SK-N-SH treated with all-trans-retinoic acid at 6 μM for 48 hours (cell line): ENCODE measurements at regions not wholly inside any gene's neighbourhood (a gene's known extent, or its start where the extent isn't known, plus 50 kb on each side); places are given as distances from the start of the nearest gene placed in this dataset.
"Not testable (repeated sequence)": the region's sequence is repeated elsewhere in the genome, so short reads cannot be mapped to it uniquely, and the experiment has no call there.

Source experiments
- ATAC-seq: fragments of 200-7000 bp; cut with Tn5 transposase; 3 replicates; pipeline ENCODE4 v1.9.1; 2020; ENCODE audit warnings: mild to moderate bottlenecking, moderate library complexity
- ARNTL ChIP-seq: fragments of 450-650 bp; formaldehyde crosslinking; IDR thresholded peaks from 2 replicates; pipeline ENCODE4 v1.5.0; 2020; ENCODE audit warnings: low read depth, mild to moderate bottlenecking, moderate library complexity, borderline replicate concordance
- BACH2 ChIP-seq: fragments of 250-450 bp; sonication (Bioruptor Pico); IDR thresholded peaks from 2 replicates; pipeline ENCODE4 v1.9.0; 2021; ENCODE audit warnings: mild to moderate bottlenecking, borderline replicate concordance
- CREB5 ChIP-seq: fragments of 250-450 bp; sonication (Bioruptor Pico); IDR thresholded peaks from 2 replicates; pipeline ENCODE4 v1.5.1; 2020; ENCODE audit warnings: low read depth, mild to moderate bottlenecking, moderate library complexity
- CSDC2 ChIP-seq: fragments of 250-450 bp; sonication (Bioruptor Pico); IDR thresholded peaks from 2 replicates; pipeline ENCODE4 v1.5.0; 2020; ENCODE audit warnings: mild to moderate bottlenecking, moderate library complexity
- CSRNP3 ChIP-seq: fragments of 250-450 bp; sonication (Bioruptor Pico); IDR thresholded peaks from 2 replicates; pipeline ENCODE4 v1.5.1; 2021; ENCODE audit warnings: mild to moderate bottlenecking, moderate library complexity
- ESRRG ChIP-seq: fragments of 250-450 bp; sonication (Bioruptor Pico); IDR thresholded peaks from 2 replicates; pipeline ENCODE4 v1.6.1; 2021; ENCODE audit warnings: mild to moderate bottlenecking
- GLIS3 ChIP-seq: fragments of 250-450 bp; sonication (Bioruptor Pico); IDR thresholded peaks from 2 replicates; pipeline ENCODE4 v1.5.0; 2020; ENCODE audit warnings: mild to moderate bottlenecking, moderate library complexity
- ISL1 ChIP-seq: fragments of 250-450 bp; sonication (Bioruptor Pico); IDR thresholded peaks from 2 replicates; pipeline ENCODE4 v2.1.2; 2022; ENCODE audit warnings: mild to moderate bottlenecking, moderate library complexity
- PATZ1 ChIP-seq: fragments of 250-450 bp; sonication (Bioruptor Pico); IDR thresholded peaks from 2 replicates; pipeline ENCODE4 v1.8.0; 2020; ENCODE audit warnings: mild to moderate bottlenecking, moderate library complexity, borderline replicate concordance
- PPARA ChIP-seq: fragments of 250-450 bp; sonication (Bioruptor Pico); IDR thresholded peaks from 2 replicates; pipeline ENCODE4 v1.5.0; 2020; ENCODE audit warnings: mild to moderate bottlenecking, borderline replicate concordance
- RARB ChIP-seq: fragments of 250-450 bp; sonication (Bioruptor Pico); IDR thresholded peaks from 2 replicates; pipeline ENCODE4 v1.8.0; 2021; ENCODE audit warnings: mild to moderate bottlenecking, moderate library complexity
- SNAI2 ChIP-seq: fragments of 250-450 bp; sonication (Bioruptor Pico); IDR thresholded peaks from 2 replicates; pipeline ENCODE4 v1.5.0; 2020; ENCODE audit warnings: mild to moderate bottlenecking, moderate library complexity
- TOX ChIP-seq: fragments of 250-450 bp; sonication (Bioruptor Pico); IDR thresholded peaks from 2 replicates; pipeline ENCODE4 v1.8.0; 2021; ENCODE audit warnings: mild to moderate bottlenecking, moderate library complexity, borderline replicate concordance
- ZC3H10 ChIP-seq: fragments of 250-450 bp; sonication (Bioruptor Pico); IDR thresholded peaks from 2 replicates; pipeline ENCODE4 v1.5.1; 2021; ENCODE audit warnings: mild to moderate bottlenecking, moderate library complexity
- ZFP3 ChIP-seq: fragments of 250-450 bp; sonication (Bioruptor Pico); IDR thresholded peaks from 2 replicates; pipeline ENCODE4 v1.5.0; 2020; ENCODE audit warnings: mild to moderate bottlenecking, moderate library complexity
- ZFP30 ChIP-seq: fragments of 450-650 bp; formaldehyde crosslinking; IDR thresholded peaks from 2 replicates; pipeline ENCODE4 v1.5.0; 2022; ENCODE audit warnings: mild to moderate bottlenecking, moderate library complexity
- ZNF565 ChIP-seq: fragments of 450-650 bp; formaldehyde crosslinking; conservative IDR thresholded peaks from 2 replicates; pipeline ENCODE4 v1.5.0; 2020; ENCODE audit warnings: low read depth, mild to moderate bottlenecking, moderate library complexity
- ZNF70 ChIP-seq: fragments of 450-650 bp; formaldehyde crosslinking; IDR thresholded peaks from 2 replicates; pipeline ENCODE4 v1.5.0; 2020; ENCODE audit warnings: mild to moderate bottlenecking, moderate library complexity
- ZNF8 ChIP-seq: fragments of 450-650 bp; formaldehyde crosslinking; IDR thresholded peaks from 2 replicates; pipeline ENCODE4 v1.5.0; 2020; ENCODE audit warnings: mild to moderate bottlenecking, moderate library complexity
- TF ChIP-seq, protein P1 (sequence below): fragments of 250-450 bp; sonication (Bioruptor Pico); IDR thresholded peaks from 2 replicates; pipeline ENCODE4 v1.8.0; 2021; ENCODE audit warnings: low read depth, mild to moderate bottlenecking, moderate library complexity, borderline replicate concordance
- TF ChIP-seq, protein P2 (sequence below): fragments of 250-450 bp; sonication (Bioruptor Pico); IDR thresholded peaks from 2 replicates; pipeline ENCODE4 v1.5.0; 2020; ENCODE audit warnings: mild to moderate bottlenecking, moderate library complexity

DNA sequence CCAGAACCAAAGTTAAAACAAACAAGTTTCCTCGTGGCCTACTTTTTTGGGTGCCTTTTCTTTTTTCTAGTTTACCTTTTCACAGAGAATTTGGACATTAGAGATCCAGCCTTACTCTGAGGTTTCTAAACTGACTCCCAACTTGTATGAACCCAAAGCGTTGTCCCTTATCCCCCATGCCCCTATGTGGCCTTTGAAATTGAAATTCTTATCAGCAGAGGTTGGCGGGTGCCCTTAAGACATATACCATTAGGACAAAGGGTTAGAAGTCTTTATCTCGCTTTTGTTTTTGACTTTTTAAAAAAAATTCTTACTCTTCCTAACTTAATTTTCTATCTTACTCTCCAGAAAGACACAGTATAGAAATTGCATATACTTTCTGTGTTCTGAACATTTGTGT lies 76.3 kb upstream of the C7orf33 start:
- no peak for ATAC-seq
- no peak for TF ChIP-seq RARB (CRISPR knock-in tag)
- TF ChIP-seq ZNF70 (CRISPR knock-in tag): no peak
- TF ChIP-seq ZFP30 (CRISPR knock-in tag): no peak
- TF ChIP-seq CSRNP3 (CRISPR knock-in tag): no peak
- no peak for TF ChIP-seq ESRRG (CRISPR knock-in tag)
- no peak for TF ChIP-seq SNAI2 (CRISPR knock-in tag)
- TF ChIP-seq CSDC2 (CRISPR knock-in tag): no peak
- TF ChIP-seq, protein P1, sequence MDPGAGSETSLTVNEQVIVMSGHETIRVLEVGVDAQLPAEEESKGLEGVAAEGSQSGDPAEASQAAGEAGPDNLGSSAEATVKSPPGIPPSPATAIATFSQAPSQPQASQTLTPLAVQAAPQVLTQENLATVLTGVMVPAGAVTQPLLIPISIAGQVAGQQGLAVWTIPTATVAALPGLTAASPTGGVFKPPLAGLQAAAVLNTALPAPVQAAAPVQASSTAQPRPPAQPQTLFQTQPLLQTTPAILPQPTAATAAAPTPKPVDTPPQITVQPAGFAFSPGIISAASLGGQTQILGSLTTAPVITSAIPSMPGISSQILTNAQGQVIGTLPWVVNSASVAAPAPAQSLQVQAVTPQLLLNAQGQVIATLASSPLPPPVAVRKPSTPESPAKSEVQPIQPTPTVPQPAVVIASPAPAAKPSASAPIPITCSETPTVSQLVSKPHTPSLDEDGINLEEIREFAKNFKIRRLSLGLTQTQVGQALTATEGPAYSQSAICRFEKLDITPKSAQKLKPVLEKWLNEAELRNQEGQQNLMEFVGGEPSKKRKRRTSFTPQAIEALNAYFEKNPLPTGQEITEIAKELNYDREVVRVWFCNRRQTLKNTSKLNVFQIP: no peak
- no peak for TF ChIP-seq ZFP3 (CRISPR knock-in tag)
- TF ChIP-seq PATZ1: no peak
- TF ChIP-seq BACH2 (CRISPR knock-in tag): no peak

- ATAC-seq: no peak
- no peak for TF ChIP-seq PATZ1
- TF ChIP-seq BACH2 (CRISPR knock-in tag): no peak
- no peak for TF ChIP-seq ZFP3 (CRISPR knock-in tag)
- TF ChIP-seq GLIS3: no peak
- TF ChIP-seq ZNF70 (CRISPR knock-in tag): no peak
- TF ChIP-seq ARNTL: no peak
- no peak for TF ChIP-seq TOX
- TF ChIP-seq SNAI2 (CRISPR knock-in tag): no peak
- TF ChIP-seq ZFP30 (CRISPR knock-in tag): no peak
Measured at GRCh38 chr7:148515237-148515636, 75.3 kb upstream of the C7orf33 start.

GRCh38 chr7:148515728-148516695 lies 74.6 kb upstream of the C7orf33 start:
- TF ChIP-seq PATZ1: no peak
- no peak for TF ChIP-seq ZNF565
- TF ChIP-seq ZFP30 (CRISPR knock-in tag): no peak
- no peak for TF ChIP-seq ZC3H10 (CRISPR knock-in tag)
- no peak for TF ChIP-seq ESRRG (CRISPR knock-in tag)
- TF ChIP-seq, protein P2, sequence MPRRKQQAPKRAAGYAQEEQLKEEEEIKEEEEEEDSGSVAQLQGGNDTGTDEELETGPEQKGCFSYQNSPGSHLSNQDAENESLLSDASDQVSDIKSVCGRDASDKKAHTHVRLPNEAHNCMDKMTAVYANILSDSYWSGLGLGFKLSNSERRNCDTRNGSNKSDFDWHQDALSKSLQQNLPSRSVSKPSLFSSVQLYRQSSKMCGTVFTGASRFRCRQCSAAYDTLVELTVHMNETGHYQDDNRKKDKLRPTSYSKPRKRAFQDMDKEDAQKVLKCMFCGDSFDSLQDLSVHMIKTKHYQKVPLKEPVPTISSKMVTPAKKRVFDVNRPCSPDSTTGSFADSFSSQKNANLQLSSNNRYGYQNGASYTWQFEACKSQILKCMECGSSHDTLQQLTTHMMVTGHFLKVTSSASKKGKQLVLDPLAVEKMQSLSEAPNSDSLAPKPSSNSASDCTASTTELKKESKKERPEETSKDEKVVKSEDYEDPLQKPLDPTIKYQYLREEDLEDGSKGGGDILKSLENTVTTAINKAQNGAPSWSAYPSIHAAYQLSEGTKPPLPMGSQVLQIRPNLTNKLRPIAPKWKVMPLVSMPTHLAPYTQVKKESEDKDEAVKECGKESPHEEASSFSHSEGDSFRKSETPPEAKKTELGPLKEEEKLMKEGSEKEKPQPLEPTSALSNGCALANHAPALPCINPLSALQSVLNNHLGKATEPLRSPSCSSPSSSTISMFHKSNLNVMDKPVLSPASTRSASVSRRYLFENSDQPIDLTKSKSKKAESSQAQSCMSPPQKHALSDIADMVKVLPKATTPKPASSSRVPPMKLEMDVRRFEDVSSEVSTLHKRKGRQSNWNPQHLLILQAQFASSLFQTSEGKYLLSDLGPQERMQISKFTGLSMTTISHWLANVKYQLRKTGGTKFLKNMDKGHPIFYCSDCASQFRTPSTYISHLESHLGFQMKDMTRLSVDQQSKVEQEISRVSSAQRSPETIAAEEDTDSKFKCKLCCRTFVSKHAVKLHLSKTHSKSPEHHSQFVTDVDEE (CRISPR knock-in tag): no peak
- no peak for TF ChIP-seq BACH2 (CRISPR knock-in tag)
- no peak for TF ChIP-seq ARNTL
- TF ChIP-seq CREB5: no peak
- TF ChIP-seq ISL1: no peak
- TF ChIP-seq ZNF70 (CRISPR knock-in tag): no peak
- TF ChIP-seq ZNF8 (CRISPR knock-in tag): no peak
- no peak for TF ChIP-seq CSDC2 (CRISPR knock-in tag)
- TF ChIP-seq PPARA (CRISPR knock-in tag): no peak
- no peak for TF ChIP-seq GLIS3
- no peak for ATAC-seq

DNA sequence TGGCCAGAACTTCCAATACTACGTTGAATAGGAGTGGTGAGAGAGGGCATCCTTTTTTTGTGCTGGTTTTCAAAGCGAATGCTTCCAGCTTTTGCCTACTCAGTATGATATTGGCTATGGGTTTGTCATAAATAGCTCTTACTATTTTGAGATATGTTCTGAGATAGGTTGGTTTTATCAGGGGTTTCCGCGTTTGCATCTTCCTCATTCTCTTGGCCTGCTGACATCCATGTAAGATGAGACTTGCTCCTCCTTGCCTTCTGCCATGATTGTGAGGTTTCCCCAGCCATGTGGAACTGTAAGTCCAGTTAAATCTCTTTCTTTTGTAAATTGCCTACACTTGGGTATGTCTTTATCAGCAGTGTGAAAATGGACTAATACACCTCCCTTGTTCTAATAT lies 71.2 kb upstream of the C7orf33 start:
- not testable (repeated sequence) for ATAC-seq
